HTERT RPE-1 (cell line): ENCODE measurements at regions not wholly inside any gene's neighbourhood (a gene's known extent, or its start where the extent isn't known, plus 50 kb on each side); places are given as distances from the start of the nearest gene placed in this dataset.

Source experiments
- in situ Hi-C: fragments of 300-500 bp; cut with MboI; formaldehyde crosslinking; loops from 4 replicates; pipeline ENCODE4 v1.14.3; 2020; ENCODE audit warnings: low sequenced_read_pairs

DNA sequence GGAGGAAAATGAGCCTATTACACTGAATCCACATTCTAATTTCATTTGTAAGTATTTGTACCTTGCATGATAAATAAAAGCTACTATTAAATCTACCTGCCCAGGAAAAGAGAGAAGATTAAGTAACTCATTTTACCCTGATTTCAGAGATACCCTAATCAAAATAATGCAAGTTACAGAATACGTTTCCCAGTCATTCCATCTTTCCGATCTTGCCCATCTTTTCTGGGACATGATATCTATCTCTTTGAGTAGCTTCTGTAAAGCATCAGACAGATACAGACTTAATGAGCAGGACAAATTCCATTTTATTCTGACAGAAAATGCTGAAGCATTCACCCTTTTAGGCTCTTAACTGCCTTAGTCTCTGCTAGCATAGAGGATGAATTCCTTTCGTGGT lies 56.6 kb downstream of the SPRY2 start:
- in situ Hi-C loops = no loop called here

DNA sequence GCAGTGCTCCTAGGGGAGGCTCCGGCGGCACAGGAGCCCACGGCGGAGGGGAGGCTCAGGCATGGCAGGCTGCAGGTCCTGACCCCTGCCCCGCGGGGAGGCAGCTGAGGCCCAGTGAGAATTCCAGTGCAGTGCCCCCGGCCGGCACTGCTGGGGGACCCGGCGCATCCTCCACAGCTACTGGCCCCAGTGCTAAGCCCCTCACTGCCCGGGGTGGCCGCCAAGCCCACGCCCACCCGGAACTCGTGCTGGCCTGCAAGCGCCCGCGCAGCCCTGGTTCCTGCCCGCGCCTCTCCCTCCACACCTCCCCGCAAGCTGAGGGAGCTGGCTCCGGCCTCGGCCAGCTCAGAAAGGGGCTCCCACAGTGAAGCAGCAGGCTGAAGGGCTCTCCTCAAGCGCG lies 62.2 kb downstream of the SPRY2 start:
- in situ Hi-C loops = no loop called here

DNA sequence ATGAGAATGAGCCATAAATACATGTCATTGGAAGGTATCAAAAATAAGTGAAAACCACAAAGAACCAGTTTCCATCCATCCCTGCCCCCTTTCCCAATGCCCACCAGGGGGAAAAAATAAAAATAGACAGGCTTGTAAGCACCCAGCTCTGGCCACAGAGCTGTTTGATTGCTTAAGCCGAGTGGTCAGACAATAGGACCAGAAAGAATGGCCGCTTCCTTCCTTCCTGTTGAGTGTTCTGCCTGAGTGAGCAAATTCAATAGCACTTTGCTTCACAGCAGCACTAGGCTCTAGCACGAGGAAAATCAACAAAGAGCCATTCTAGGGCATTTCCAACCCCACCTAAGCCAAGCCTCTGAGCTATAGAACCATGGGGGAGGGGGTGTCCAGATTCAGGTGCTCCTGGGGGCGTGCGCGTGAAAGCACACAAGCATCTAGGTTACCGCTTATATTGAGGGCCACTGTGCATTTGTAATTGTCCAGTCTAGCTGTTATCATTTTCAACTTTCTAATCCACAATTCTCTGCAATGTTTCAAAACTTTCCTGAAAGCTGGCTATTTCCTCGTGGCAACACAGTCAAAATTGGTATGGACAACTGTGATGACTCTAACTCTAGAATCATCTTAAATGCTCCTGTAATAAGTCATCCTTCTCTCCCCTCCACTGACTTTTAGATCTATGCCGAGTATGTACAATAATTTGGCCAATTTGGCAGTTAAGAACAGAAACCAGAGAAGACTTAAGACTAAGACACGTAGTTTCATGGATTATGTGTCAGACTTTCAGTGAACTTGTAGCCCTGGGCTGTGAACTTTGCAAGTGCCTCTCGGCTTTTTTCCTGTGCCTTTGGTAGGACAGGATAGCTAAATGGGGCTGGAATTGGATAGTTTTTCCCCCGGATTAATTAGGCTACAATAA lies 64.3 kb downstream of the SPRY2 start:
- in situ Hi-C loops = no loop called here

DNA sequence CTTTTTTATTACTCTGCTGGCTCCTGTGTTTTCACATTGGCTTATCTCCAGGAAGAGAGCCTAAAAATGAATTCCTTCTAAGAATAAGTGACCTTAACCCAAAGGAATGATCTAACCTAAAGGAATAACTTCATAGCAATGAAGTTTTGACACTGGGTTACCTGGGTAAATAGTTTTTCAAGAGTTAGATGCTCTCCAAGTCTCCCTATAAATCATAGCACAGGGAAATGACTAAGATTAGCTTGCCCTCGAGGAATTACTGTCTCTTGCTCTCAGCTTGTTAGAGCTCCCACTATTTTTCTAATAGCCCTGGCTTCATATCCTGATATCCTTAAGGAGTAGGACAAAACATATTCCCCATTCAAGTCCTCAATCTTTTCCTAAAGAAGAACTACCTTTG lies 66.3 kb downstream of the SPRY2 start:
- in situ Hi-C loops = no loop called here

DNA sequence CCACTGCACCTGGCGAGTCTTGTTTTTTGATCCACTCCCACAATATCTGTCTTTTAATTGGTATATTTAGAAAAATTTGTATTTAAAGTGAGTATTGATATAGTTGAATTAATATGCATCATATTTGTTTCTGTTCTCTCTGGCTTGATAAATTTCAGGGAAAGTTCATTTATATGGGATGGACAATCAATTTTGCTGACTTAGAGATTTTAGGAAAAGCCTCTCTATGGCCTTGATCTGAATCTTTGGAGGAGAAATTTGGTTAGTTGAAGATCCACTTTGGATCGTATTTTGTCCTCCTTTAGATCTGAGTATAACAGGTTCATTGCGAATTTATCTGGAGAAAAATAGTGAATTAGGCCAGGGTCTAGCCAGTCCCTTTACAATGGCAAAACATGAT lies 67.2 kb downstream of the SPRY2 start:
- in situ Hi-C loops = no loop called here

DNA sequence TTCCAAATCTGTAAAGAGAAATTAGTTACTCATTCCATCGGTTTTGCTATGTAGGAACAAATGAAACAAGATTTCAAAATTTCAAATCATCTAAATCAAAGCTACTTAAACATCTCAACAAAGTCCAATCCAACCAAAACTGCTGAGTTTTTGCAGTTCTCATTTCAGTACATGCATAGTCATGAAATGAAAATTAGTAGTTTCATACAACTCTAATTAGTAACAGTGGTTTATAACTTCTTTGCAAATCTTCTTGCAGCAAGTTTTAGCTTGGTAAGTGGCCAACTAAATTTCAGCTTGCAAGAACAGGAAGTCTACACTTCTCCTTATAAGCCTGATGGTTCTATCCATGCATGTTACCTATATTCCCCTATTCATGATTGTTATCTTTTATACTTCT lies 75.6 kb downstream of the SPRY2 start:
- in situ Hi-C loops = no loop called here

DNA sequence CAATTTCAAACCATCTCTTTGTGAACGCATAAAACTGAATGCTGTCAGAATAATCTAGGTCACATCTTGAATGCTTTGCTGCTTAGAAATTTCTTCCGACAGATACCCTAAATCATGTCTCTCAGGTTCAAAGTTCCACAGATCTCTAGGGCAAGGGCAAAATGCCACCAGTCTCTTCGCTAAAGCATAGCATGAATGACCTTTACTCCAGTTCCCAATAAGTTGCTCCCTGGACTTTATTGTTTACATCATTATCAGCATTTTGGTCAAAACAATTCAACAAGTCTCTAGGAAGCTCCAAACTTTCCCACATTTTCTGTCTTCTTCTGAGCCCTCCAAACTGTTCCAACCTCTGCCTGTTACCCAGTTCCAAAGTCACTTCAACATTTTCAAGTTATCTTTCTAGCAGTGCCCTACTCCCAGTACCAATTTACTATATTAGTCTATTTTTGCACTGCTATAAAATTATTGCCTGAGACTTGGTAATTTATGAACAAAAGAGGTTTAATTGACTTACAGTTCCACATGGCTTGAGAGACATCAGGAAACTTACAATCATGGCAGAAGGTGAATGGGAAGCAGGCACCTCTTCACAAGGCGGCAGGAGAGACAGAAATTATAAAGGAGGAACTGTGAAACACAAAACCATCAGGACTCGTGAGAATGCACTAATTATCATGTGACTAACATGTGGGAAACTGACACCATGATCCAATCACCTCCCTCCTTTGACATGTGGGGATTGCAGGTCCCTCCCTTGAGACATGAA lies 77.0 kb downstream of the SPRY2 start:
- in situ Hi-C loops = no loop called here

DNA sequence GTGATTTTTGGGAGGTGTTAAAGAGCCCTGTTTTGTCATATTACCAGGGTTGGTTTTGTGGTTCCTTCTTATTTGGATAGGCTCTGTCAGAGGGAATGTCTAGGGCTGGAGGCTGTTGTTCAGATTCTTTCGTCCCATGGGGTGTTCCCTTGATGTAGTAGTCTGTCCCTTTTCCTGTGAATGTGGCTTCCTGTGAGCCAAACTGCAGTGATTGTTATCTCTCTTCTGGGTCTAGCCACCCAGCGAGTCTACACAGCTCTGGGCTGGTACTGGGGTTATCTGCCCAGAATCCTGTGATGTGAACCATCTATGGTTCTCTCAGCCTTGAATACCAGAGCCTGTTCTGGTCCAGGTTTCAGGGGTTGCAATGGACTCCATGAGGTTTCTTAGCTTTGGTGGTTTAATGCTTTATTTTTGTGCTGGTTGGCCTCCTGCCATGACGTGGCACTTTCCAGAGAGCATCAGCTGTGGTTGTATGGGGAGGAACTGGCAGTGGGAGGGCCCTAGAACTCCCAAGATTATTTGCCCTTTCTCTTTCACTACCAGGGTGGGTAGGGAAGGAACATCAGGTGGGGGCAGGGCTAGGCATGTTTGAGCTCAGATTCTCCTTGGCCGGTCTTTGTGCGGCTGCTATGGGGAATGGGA lies 78.8 kb downstream of the SPRY2 start:
- in situ Hi-C loops = no loop called here

DNA sequence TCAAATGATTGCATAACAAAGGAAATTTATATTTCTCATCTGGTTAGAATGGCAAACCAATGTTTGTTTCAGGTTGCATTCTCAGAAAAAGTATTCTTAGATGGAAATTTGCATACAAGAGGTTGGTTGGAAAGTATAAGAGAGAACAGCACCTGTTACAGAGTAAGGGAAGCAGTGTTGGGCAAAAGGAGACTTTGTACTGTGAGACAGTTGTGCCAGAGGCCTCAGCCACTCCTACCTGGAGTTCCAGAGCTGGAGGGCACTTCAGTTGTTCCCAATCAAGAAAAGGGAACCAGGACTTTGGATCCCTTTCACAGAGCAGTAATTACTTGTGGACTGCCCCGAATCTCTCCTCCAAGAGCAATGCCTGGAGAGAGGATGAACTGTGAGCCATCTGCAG lies 81.8 kb downstream of the SPRY2 start:
- in situ Hi-C loops = no loop called here

DNA sequence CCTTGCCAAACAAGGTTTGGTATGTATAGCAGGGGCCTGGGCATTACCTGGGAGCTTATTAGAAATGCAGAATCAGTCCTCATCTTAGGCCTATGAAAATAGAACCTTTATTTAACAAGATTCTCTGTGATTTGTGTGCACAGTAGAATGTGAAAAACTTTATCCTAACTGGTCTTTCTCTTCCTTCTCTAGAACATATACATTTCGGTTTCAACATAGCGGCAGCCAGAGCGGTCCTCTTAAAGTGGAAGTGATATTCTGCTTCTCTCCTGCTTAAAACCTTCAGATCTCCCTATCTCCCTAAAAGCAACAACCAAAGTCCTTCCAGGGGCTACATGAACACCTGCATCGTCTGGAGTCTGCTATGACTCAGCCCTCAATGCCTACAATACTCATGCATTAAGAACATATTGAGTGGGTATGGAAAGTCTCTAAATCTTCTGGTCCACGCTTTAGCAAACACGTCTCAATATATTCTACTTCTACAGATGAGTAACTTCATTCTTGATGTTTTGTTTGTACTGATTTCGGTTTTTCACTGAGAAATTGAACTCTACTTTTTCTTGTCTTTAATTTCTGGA lies 84.5 kb downstream of the SPRY2 start:
- in situ Hi-C loops = no loop called here

DNA sequence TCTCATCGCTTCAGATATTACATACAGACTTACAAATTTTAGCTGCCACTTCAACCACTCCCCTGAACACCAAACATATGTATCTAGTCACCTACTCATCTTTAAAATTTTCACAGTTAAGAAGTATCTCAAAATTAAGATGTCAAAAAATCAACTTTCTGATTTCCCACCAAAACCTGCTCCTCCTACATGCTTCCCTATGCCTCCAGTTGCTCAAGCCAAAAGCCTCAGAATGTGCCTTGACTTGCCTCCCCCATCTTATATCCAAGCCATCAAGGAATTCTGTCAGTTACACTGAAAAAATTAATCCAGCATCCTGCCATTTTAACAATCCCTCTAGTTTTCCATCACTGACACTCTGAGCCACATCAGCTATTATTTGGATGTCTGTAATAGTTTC lies 85.0 kb downstream of the SPRY2 start:
- in situ Hi-C loops = no loop called here

DNA sequence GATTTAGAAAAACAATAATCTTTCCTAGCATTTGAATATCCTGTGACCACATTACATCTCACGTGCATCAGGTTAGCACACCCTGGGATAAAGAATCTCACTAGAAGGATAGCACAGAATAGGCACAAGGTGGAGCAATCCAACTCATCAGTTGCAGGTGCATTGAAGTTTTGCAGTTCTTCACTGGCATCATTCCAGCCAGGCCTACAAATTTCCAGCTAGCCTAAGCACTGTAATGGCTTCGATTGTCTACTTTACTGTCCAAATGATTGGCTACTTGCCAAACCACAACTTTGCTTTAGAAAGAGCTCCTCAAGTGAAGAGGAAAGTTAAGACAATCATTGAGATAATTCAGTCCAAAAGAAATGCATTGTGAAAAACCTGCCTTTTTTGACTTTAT lies 89.5 kb downstream of the SPRY2 start:
- in situ Hi-C loops = no loop called here

DNA sequence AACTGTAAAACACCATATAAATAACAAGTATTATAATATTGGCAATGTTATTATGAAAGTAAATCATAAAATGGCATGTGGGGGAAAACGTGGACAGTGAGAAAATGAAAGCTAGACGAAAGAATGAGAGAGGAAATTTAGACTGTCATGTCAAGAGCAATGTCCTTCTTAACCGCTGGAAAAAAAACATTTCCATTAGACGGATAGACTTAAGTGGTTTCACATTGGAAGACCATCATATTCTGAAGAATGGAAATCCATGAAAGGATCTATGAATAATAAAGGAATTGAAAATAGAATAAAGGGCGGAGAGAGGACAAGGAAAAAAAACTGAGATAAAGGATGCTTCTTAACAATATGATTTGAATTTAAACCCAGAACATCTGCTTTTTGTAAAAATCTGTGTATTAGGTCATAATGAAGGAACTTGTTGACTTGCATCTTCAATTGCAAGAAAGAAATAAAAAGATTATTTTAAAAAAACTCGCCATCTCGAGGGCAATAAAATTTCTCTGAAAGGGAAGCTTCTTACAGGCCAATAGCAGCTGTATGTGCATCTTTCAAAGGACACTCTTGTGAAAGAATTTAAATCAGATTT lies 90.6 kb downstream of the SPRY2 start:
- in situ Hi-C loops = no loop called here

DNA sequence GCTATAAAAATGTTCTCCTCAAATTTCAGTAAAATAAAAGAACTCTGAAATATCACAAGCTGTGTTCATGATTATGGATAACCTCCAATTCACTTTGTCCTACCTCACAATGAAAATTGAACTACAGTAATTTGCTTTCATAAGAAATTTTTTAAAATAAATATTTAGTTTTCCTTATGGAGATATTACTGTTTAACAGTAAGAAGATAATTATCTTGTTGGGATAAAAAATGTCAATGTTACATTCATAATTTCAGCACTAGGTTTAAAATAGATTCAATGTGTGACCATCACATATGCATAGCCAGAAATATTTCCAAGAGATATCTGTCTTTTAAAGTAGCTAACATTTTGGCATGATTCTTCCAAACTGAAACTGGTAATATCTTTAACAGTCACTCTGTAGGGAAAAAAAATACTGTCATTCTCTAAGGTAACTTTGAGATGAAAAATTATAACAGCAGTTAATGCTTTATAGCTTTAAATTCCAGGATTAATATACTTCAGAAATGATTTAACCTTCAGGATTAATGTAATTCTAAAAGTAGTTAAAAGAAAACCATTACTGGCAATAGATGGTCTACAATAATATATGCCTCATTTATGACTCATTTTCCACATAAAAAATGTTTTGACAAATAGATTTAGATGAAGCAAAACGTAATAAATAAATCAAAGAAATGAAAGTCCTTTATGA lies 91.3 kb downstream of the SPRY2 start:
- in situ Hi-C loops = no loop called here

DNA sequence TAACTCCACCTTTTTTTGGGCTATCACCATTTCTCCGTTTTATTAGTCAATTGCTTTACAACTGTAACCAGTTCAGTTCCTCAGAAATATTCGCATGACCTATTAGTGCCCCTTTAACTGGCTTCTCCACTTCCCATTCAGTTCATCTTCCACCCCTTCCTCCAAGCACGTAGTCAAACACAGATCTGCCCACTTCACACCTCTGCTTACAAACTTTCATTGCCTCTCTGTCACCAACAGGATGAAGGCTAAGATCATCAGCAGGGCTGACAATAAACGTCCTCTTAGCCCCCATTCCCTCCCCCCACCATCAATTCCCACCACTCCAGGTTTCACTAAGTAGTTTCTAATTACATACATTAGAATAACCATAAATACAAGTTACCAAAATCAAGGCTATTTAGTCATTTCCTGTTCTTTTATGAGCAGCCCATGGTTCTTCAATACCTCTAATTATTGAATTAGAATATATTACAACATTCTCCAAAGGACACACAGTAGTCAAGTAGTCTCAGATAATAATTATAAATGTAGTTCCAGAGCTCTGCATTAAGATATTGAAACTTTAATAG lies 95.7 kb downstream of the SPRY2 start:
- in situ Hi-C loops = no loop called here

DNA sequence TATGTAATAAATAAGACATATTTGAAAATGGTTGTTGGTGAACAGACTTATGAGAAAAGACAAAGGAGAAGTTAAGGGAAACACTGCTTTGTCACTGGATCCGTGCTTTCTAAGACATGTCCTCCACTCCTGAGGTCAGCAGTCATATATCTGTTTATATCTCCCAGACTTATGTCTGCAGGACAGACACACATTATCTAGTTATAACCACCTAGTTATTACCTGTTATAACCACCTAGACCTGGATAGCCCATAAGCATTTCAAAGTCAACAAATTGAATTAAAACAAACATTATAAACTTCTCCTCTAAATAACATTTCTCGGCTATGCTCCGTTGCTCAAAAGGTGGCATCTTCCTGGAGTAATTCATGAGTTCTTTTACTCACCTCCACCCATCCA lies 96.4 kb downstream of the SPRY2 start:
- in situ Hi-C loops = no loop called here

DNA sequence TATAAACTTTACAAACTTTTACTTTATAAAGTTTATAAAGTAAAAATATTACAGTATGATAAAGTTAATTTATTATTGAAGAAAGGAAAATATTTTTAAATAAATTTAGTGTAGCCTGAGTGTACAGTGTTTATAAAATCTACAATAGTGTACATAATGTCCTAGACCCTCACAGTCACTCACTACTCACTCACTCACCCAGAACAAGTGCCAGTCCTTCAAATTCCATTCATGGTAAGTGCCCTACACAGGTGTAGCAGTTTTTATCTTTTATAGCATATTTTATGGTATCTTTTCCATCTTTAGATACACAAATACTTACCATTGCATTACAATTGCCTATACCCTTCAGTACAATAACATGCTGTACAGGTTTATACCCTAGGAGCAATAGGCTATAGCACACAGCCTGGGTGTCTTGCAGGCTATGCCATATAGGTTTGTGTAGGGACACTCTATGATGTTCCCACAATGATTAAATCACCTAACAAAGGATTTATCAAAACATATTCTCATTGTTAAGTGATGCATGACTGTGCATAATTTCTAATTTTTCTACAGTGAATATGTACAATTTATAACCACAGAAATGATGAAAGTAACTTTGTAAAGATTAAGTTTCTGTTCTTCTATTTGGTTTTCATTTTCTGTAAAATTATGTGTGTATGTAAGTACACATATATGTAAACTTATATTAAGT lies 98.0 kb downstream of the SPRY2 start:
- in situ Hi-C loops = no loop called here

DNA sequence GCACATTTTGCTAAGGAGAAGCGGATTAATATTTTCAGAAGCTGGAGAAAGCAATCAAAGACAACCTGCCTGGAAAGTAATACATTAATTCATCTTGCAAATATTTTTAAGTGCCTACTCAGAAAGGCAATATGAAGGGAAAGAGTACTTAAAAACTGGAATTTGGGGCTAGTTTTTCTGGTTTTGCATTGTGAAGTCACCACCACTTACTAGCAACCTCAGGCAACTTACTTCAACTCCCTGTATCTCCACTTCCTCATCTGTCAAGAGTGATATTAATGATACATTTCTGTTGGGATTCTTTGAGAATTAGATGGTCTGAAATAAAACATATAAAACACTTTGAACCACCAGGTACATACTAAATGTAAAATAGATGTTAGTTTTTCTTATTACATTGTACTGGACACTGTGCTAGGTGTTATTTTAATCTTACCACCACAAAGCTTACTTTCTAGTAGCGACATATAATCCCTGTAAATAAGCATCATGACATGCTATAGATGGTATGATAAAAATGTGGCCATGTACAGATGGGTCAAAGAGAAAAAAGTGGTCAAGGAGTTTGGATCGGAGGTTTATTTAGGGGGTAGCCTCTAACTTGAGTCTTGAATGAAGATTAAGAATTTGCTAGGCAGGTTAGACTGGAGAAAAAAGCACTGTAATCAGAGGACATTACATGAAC lies 101.2 kb downstream of the SPRY2 start:
- in situ Hi-C loops = no loop called here

DNA sequence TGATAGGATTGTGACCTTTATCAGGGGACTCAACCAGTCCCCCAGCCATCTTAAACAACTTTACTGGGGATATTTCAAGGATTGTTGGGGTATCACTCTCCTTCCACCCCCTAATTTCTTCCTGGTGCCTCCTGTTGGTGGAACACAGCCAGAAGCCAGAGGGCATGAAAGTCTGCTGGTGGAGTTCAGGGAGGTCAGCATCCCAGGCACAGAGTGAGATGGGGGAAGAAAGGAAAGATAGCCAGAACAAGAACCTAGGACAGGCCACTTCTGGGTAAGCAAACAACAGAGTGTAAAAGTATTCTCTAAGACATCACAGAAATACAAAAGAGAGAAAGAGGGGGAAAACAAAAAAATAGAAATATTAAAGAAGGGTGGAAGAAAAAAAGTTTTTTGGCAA lies 101.8 kb downstream of the SPRY2 start:
- in situ Hi-C loops = no loop called here
